Endodermal cell (in vitro differentiated cells): ENCODE measurements at regions not wholly inside any gene's neighbourhood (a gene's known extent, or its start where the extent isn't known, plus 50 kb on each side); places are given as distances from the start of the nearest gene placed in this dataset.

Experiments used
- DNase-seq: peaks from one replicate; pipeline ENCODE4 v3.0.0-alpha.2; 2017
- H3K27ac ChIP-seq: 2 replicates; pipeline ENCODE4 v1.5.1; 2013; ENCODE audit warnings: mild to moderate bottlenecking, low read depth, low read length, moderate library complexity
- H3K27me3 ChIP-seq: 2 replicates; pipeline ENCODE4 v1.6.1; 2013; ENCODE audit warnings: mild to moderate bottlenecking, low read length, moderate library complexity; ENCODE audit not compliant: insufficient read depth, control insufficient read depth, poor library complexity, severe bottlenecking
- H3K36me3 ChIP-seq: 2 replicates; pipeline ENCODE4 v1.7.0; 2013; ENCODE audit warnings: mild to moderate bottlenecking, low read length, moderate library complexity; ENCODE audit not compliant: control insufficient read depth, insufficient read depth
- H3K4me1 ChIP-seq: one replicate; pipeline ENCODE4 v1.7.0; 2013; ENCODE audit warnings: low read length; ENCODE audit not compliant: control insufficient read depth, insufficient read depth
- H3K4me3 ChIP-seq: 2 replicates; pipeline ENCODE4 v1.5.1; 2013; ENCODE audit warnings: mild to moderate bottlenecking, low read length, moderate library complexity
- H3K9ac ChIP-seq: 2 replicates; pipeline ENCODE4 v1.6.1; 2013; ENCODE audit warnings: mild to moderate bottlenecking, low read length, moderate library complexity; ENCODE audit not compliant: poor library complexity, severe bottlenecking; ENCODE audit errors: extremely low read depth
- H3K9me3 ChIP-seq: 2 replicates; pipeline ENCODE4 v1.6.1; 2013; ENCODE audit warnings: mild to moderate bottlenecking, low read length, moderate library complexity; ENCODE audit not compliant: control insufficient read depth
- H3K27ac Mint-ChIP-seq: 2 replicates; pipeline ENCODE4 v1.8.0; 2020; ENCODE audit warnings: mixed read lengths
- H3K27me3 Mint-ChIP-seq: 2 replicates; pipeline ENCODE4 v1.8.0; 2021; ENCODE audit warnings: mild to moderate bottlenecking, mixed read lengths; ENCODE audit not compliant: insufficient read depth
- H3K36me3 Mint-ChIP-seq: 2 replicates; pipeline ENCODE4 v1.8.0; 2020; ENCODE audit warnings: low read depth, mixed read lengths
- H3K4me1 Mint-ChIP-seq: 2 replicates; pipeline ENCODE4 v1.8.0; 2020; ENCODE audit warnings: mixed read lengths
- H3K4me3 Mint-ChIP-seq: 2 replicates; pipeline ENCODE4 v1.8.0; 2020; ENCODE audit warnings: mild to moderate bottlenecking, moderate library complexity, mixed read lengths
- H3K9me3 Mint-ChIP-seq: 2 replicates; pipeline ENCODE4 v1.8.0; 2020; ENCODE audit warnings: mild to moderate bottlenecking, mixed read lengths
- WGBS, 2 experiments: methylation state at CpG; one replicate each; pipeline versions ENCODE4 v1.1.5 to v1.1.7; 2013; ENCODE audit warnings: missing lambda C conversion rate in 2 of 2, mixed read lengths in 1 of 2; ENCODE audit not compliant: insufficient coverage in 1 of 2, insufficient read length in 1 of 2; 5-methylcytosine and 5-hydroxymethylcytosine counted together
- TF ChIP-seq, protein P1 (sequence below): fragments of 200-600 bp; sonication (generic); conservative IDR thresholded peaks from 2 replicates; pipeline ENCODE4 v1.5.0; 2021; ENCODE audit warnings: antibody characterized with exemption, mild to moderate bottlenecking

DNA sequence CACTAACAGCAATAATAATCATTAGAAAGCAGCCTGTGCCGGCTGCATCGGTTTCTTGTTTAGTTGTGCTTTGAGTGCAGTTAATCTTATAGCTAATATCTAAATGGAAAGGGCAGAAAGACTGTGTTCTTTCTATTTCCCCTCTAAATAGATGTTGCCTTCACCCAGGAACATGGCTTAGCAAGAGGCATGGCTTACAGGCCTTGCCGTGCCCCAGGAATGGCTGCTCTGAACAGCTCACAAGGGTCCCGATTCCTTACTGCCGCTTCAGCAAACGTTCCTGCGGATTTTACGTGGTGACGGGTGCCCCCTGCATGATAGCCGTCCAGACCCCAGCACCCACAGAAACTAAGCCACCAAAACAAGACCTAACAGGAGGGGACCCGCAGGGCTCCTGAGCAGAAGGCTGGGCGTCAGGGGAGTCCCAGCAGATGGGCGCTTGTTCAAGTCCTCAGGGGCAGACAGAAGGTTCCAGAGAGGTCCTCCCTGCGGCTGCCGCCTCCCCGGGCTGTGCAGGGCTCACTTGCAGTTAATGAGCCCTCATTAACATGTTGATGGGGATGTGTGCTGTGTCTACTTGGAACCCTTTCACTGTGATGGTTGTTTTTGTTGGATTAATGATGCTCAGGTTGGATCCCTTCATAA, 52.5 kb upstream of the ENPP7 start:
- Histone ChIP-seq H3K4me1 (no peaks in the 10 kb centered on the region), H3K27me3 (no peaks in the 10 kb centered on the region), H3K4me3 (no peak overlapping the region), H3K9ac (no peak overlapping the region), H3K9me3 (peaks cover 10% of the 10 kb centered on the region), H3K27ac (no peak overlapping the region), H3K36me3 (no peaks in the 10 kb centered on the region)
- no peak for DNase-seq
- Mint-ChIP-seq H3K9me3 (peaks cover 7% of the 10 kb centered on the region), H3K36me3 (no peaks in the 10 kb centered on the region), H3K27me3 (peaks cover 2% of the 10 kb centered on the region), H3K27ac (no peak overlapping the region), H3K4me3 (no peak overlapping the region), H3K4me1 (no peaks in the 10 kb centered on the region)
- TF ChIP-seq, protein P1, sequence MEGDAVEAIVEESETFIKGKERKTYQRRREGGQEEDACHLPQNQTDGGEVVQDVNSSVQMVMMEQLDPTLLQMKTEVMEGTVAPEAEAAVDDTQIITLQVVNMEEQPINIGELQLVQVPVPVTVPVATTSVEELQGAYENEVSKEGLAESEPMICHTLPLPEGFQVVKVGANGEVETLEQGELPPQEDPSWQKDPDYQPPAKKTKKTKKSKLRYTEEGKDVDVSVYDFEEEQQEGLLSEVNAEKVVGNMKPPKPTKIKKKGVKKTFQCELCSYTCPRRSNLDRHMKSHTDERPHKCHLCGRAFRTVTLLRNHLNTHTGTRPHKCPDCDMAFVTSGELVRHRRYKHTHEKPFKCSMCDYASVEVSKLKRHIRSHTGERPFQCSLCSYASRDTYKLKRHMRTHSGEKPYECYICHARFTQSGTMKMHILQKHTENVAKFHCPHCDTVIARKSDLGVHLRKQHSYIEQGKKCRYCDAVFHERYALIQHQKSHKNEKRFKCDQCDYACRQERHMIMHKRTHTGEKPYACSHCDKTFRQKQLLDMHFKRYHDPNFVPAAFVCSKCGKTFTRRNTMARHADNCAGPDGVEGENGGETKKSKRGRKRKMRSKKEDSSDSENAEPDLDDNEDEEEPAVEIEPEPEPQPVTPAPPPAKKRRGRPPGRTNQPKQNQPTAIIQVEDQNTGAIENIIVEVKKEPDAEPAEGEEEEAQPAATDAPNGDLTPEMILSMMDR: no peak
- 89% methylated on average over 8 to 16 of the region's 16 CpGs for WGBS, 2 experiments

DNA sequence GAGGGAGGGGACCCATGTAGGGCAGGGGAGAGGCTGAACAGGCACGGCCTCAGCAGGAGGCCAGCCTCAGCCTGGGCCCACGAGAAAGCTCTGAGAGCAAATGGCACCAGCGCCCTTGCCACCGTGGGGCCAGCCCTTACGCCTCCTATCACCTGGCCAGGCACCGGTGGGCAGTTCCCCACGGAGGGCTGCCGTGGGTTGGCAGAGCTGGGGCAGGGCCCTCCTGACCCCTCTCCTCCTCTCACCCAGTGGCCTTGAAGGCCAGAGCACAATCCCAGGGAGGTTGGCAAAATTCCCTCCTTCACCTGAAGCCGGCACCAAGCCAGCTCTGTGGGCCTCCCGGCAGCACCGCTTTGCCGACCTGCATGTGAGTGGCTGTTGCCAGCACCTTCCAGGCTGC, 53.1 kb upstream of the ENPP7 start:
- H3K36me3 Mint-ChIP-seq: no peaks in the 10 kb centered on the region
- H3K9me3 ChIP-seq: peaks cover 13% of the 10 kb centered on the region
- 79 to 83% methylated on average over 6 to 12 of the region's 12 CpGs for WGBS, 2 experiments
- H3K27me3 ChIP-seq: no peaks in the 10 kb centered on the region
- H3K27ac Mint-ChIP-seq: no peak overlapping the region
- H3K4me1 Mint-ChIP-seq: no peaks in the 10 kb centered on the region
- H3K4me3 ChIP-seq: no peak overlapping the region
- H3K27me3 Mint-ChIP-seq: peaks cover 5% of the 10 kb centered on the region
- H3K9ac ChIP-seq: no peak overlapping the region
- no peaks in the 10 kb centered on the region for H3K36me3 ChIP-seq
- H3K4me1 ChIP-seq: no peaks in the 10 kb centered on the region
- no peak for DNase-seq
- H3K4me3 Mint-ChIP-seq: no peak overlapping the region
- H3K9me3 Mint-ChIP-seq: peaks cover 12% of the 10 kb centered on the region
- TF ChIP-seq, protein P1: no peak
- no peak overlapping the region for H3K27ac ChIP-seq

DNA sequence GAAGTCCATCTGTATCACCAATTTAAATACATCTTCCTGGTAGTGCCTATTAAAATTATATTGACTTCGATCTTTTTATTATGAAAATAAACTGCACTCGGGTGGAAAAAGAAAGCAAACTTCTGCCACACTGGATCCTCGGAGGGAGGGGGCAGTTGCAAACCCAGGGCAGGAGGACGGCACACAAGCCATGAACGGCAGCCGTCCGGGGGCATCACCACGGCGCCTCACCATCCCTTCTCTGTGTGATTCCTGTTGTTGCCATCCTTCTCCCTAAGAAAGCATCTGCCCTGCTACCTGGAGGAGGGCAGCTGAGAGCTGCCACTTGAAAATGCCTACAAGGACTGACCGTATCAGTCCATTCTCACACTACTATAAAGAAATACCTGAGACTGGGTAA, 53.9 kb upstream of the ENPP7 start:
- Histone ChIP-seq H3K9me3 (peaks cover 13% of the 10 kb centered on the region), H3K4me3 (no peak overlapping the region), H3K36me3 (no peaks in the 10 kb centered on the region), H3K27ac (no peak overlapping the region), H3K27me3 (no peaks in the 10 kb centered on the region), H3K4me1 (no peaks in the 10 kb centered on the region), H3K9ac (no peak overlapping the region)
- no peaks in the 10 kb centered on the region for H3K4me1 Mint-ChIP-seq
- peaks cover 17% of the 10 kb centered on the region for H3K9me3 Mint-ChIP-seq
- TF ChIP-seq, protein P1: no peak
- no peak overlapping the region for H3K4me3 Mint-ChIP-seq
- peaks cover 8% of the 10 kb centered on the region for H3K27me3 Mint-ChIP-seq
- no peaks in the 10 kb centered on the region for H3K36me3 Mint-ChIP-seq
- DNase-seq: no peak
- no peak overlapping the region for H3K27ac Mint-ChIP-seq
- WGBS, 2 experiments: 90 to 92% methylated on average over 8 to 10 of the region's 10 CpGs
